Neural cell (in vitro differentiated cells): ENCODE measurements at regions not wholly inside any gene's neighbourhood (a gene's known extent, or its start where the extent isn't known, plus 50 kb on each side); places are given as distances from the start of the nearest gene placed in this dataset.

ENCODE experiments used
- CTCF ChIP-seq: fragments of 450-650 bp; IDR thresholded peaks from 2 replicates; pipeline ENCODE4 v1.5.1; 2014; ENCODE audit warnings: antibody characterized with exemption, mild to moderate bottlenecking, moderate library complexity; ENCODE audit not compliant: poor library complexity, severe bottlenecking
- EP300 ChIP-seq: fragments of 450-650 bp; conservative IDR thresholded peaks from 2 replicates; pipeline ENCODE4 v1.6.1; 2014; ENCODE audit warnings: antibody characterized with exemption, mild to moderate bottlenecking, moderate library complexity; ENCODE audit not compliant: poor library complexity, severe bottlenecking
- EZH2 ChIP-seq: fragments of 200-600, 300-800 bp; shearing (Covaris generic), sonication (generic); IDR thresholded peaks from 2 replicates; pipeline ENCODE4 v1.6.1; 2014; ENCODE audit warnings: antibody characterized with exemption, low read length, borderline replicate concordance, mild to moderate bottlenecking; ENCODE audit not compliant: insufficient read depth, poor library complexity, severe bottlenecking
- POLR2AphosphoS5 ChIP-seq: IDR thresholded peaks from 2 replicates; pipeline ENCODE4 v1.6.1; 2012
- REST ChIP-seq: IDR thresholded peaks from 2 replicates; pipeline ENCODE4 v1.6.1; 2012; ENCODE audit warnings: borderline replicate concordance

- TF ChIP-seq CTCF = no peak
- TF ChIP-seq REST = no peak
- no peak for TF ChIP-seq EP300
- TF ChIP-seq POLR2AphosphoS5 = no peak
- no peak for TF ChIP-seq EZH2
These were observed 82.0 kb downstream of the ZNF622 start for GRCh38 chr5:16383544-16384052.
